22Rv1 (cell line): ENCODE measurements at regions not wholly inside any gene's neighbourhood (a gene's known extent, or its start where the extent isn't known, plus 50 kb on each side); places are given as distances from the start of the nearest gene placed in this dataset.

Experiments
- ZFX ChIP-seq: fragments of 450-650 bp; IDR thresholded peaks from 2 replicates; pipeline ENCODE4 v1.6.1; 2017; ENCODE audit warnings: antibody characterized with exemption, borderline replicate concordance
- TF ChIP-seq, protein P1 (sequence below): fragments of 450-650 bp; IDR thresholded peaks from 2 replicates; pipeline ENCODE4 v1.5.1; 2017; ENCODE audit warnings: mild to moderate bottlenecking

DNA sequence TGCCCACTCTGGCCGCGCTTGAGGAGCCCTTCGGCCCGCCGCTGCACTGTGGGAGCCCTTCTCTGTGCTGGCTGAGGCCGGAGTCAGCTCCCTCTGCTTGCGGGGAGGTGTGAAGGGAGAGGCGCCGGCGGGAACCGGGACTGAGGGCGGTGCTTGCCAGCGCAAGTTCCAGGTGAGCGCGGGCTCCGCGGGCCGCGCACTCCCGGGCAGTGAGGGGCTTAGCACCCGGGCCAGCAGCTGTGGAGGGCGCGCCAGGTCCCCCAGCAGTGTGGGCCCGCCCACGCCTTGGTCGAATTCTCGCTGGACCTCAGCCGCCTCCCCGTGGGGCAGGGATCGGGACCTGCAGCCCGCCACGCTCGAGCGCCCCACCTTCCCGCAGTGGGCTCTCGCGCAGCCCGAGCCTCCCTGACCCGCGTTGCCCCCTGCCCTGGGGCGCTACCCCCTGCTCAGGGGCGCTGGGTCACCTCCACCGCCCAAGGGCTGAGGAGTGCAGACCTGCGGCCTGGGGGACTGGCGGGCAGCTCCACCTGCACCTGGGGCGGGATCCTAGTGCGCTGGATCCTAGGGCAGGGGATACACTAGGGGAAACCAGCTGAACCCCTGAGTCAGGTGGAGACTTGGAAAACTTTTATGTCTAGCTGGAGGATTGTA, 97.3 kb downstream of the CD8B2 start:
- TF ChIP-seq, protein P1, sequence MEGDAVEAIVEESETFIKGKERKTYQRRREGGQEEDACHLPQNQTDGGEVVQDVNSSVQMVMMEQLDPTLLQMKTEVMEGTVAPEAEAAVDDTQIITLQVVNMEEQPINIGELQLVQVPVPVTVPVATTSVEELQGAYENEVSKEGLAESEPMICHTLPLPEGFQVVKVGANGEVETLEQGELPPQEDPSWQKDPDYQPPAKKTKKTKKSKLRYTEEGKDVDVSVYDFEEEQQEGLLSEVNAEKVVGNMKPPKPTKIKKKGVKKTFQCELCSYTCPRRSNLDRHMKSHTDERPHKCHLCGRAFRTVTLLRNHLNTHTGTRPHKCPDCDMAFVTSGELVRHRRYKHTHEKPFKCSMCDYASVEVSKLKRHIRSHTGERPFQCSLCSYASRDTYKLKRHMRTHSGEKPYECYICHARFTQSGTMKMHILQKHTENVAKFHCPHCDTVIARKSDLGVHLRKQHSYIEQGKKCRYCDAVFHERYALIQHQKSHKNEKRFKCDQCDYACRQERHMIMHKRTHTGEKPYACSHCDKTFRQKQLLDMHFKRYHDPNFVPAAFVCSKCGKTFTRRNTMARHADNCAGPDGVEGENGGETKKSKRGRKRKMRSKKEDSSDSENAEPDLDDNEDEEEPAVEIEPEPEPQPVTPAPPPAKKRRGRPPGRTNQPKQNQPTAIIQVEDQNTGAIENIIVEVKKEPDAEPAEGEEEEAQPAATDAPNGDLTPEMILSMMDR = no peak
- TF ChIP-seq ZFX = no peak
